Posterior cingulate gyrus (tissue), 11 donors: ENCODE measurements at regions not wholly inside any gene's neighbourhood (a gene's known extent, or its start where the extent isn't known, plus 50 kb on each side); places are given as distances from the start of the nearest gene placed in this dataset.
"Not testable (repeated sequence)": the region's sequence is repeated elsewhere in the genome, so short reads cannot be mapped to it uniquely, and the experiment has no call there.

Experiments used
- DNase-seq, 10 donors: peaks; one replicate each; pipeline versions ENCODE4 v3.0.0 to v3.0.0-alpha.2; 2020 to 2021; ENCODE audit warnings: mixed read lengths in 3 of 10
- intact Hi-C: fragments of 100-400 bp; cut with DNase I; formaldehyde crosslinking; loops from one replicate; pipeline ENCODE4 v1.15.1; 2023

DNA sequence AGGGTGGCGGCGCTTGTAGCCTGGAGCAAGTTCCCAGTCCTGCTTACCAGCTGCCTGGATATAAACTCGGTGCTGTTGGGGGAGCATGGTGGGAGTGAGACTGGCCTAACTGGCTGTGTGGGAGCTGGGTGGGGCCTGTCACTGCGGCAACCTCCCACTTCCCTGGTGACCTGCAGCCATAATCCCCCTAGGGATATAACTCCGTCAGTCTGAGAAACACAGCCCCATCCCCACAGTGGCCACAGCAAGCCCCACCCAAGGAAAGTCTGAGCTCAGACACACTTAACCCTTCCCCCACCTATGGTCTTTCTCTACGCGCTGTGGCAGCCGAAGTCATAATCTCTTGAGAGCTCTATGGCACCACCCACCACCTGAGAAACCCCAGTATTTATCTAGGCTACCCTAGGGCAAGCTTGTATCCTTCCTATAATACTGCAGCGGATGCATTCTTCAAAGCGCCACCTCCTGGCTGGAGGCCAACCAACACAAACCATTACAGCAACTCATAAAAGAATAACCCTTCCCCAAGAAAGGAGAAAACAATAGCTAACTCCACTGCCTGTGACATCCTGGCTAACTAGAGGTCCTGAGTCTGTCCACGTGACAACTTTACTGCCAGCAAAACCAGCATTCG lies 57.4 kb downstream of the ZNF648 start:
- peak in 1 of 10 donors; percentile 43 for DNase-seq
- intact Hi-C loops: no loop called here

GRCh38 chr1:182003025-182003725 lies 58.3 kb downstream of the ZNF648 start:
- DNase-seq: peak in 2 of 10 donors; percentile 59 to 84
- intact Hi-C loops: no loop called here

- intact Hi-C loops: no loop called here
- DNase-seq: peak in 1 of 10 donors; percentile 77
These were observed 58.9 kb downstream of the ZNF648 start for GRCh38 chr1:182002570-182002969.

DNA sequence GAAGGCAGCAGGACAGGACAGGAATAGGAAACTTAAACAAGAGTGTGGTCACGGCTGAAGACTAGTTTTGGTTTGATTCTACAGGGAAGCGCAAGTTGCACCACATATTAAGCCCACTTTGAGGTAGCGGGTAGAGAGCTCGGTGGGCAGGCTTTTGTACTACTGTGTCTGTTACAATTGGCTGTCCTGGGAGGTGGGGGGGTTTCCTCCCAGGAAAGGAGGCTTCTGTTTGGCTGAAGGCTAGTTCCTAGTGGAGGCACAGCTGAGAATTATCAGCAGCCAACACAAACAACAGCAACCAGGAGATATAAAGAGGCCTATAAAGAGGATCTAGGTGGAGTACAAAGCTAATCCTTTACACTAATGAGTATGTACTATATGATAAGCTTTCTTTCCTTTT lies 62.7 kb downstream of the ZNF648 start:
- intact Hi-C loops: no loop called here
- no peak for DNase-seq

DNA sequence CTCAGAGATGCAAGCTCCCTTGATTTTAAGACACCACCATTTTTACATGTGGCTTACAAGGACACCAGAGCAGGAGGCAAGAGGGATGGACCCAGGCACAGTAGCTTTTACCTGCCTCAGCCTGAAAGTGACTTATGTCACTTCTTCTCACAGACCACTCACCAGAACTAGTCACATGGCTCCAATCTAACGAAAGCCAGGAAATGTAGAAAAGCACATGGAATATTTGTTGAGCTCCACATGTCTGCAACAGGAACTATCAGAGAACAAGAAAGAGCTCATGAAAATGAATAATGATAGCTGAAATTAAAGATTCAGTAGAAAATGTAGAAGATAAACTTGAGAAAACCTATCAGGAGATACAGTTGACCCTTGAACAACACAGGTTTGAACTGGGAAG lies 69.4 kb downstream of the ZNF648 start:
- no peak for DNase-seq
- intact Hi-C loops: no loop called here

- DNase-seq: no peak
These were observed 70.8 kb downstream of the ZNF648 start for GRCh38 chr1:181990728-181991127.

GRCh38 chr1:181989261-181989920 lies 72.1 kb downstream of the ZNF648 start:
- peak in 2 of 10 donors; percentile 19 to 37 for DNase-seq

More at GRCh38 chr1:181990728-181991127, 70.8 kb downstream of the ZNF648 start:
- intact Hi-C loops: no loop called here

GRCh38 chr1:181987996-181988395 lies 73.5 kb downstream of the ZNF648 start:
- DNase-seq: no peak
- intact Hi-C loops: no loop called here

More at GRCh38 chr1:181989261-181989920, 72.1 kb downstream of the ZNF648 start:
- intact Hi-C loops: no loop called here

- DNase-seq: no peak
- intact Hi-C loops: no loop called here
These were observed 74.1 kb downstream of the ZNF648 start for GRCh38 chr1:181987334-181987895.

DNA sequence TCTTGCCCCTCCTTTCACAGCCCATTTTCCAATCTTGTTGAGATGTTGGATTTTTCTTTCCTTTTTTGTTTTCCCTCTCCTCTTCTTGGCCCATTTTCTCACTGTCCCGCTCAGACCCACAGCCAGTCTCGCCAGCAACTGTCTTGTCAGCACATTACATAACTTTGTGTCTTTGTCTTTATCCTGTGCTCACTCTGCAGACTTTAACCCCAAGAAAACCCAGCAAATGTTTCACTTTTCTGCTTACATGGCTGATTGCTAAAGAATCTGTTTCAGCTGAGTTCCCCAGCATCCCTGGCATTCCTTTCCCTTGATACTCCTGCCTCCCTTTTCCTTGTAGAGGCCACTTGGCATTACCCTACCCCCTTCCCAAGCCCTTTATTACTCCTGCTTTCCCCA lies 74.6 kb downstream of the ZNF648 start:
- intact Hi-C loops: no loop called here
- DNase-seq: peak in 1 of 10 donors; percentile 79

- intact Hi-C loops: no loop called here
- DNase-seq: peak in 5 of 10 donors; percentile 10 to 84 (median 25)
These were observed 75.3 kb downstream of the ZNF648 start for GRCh38 chr1:181985936-181986906.

- DNase-seq: no peak
These were observed 76.2 kb downstream of the ZNF648 start for GRCh38 chr1:181985281-181985680.

GRCh38 chr1:181984006-181984405 lies 77.5 kb downstream of the ZNF648 start:
- intact Hi-C loops: no loop called here
- DNase-seq: no peak

More at GRCh38 chr1:181985281-181985680, 76.2 kb downstream of the ZNF648 start:
- intact Hi-C loops: no loop called here

DNA sequence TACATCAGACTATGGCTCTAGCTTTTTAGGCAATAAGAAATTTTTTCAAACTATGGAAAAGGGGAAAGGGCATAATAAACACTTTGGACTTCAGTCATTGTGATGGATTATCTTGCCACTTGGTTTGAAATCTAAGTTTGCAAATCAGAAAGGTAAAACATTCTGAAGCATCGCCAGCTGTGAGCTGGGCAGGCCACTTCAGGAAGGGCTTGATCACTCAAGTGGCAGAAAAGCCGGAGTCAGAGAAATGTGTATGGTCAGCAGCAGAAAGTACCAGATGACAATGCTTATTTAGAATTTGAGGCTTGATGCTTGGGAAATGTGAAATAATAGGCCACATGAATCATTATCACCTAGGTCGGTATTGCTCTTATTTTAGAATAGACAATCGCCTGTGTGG lies 79.7 kb downstream of the ZNF648 start:
- DNase-seq: no peak
- intact Hi-C loops: no loop called here

DNA sequence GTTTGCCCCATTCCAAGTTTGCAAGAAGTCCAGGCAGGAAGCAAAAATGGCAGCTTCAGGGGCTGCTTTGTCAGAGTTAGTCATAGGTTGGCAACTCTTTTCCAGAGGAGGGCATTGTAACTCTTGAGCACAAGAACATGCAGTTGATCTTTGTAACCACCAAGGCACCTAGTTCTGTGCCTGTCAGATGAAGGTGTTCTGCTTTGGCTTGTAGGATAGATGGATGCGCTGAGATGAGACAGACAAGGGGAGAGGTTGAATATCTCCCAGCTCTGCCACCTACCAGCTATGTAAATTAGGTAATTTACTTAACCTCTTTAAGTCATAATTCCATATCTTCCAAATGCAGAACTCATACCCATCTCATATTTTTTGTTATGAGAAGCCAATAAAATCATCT lies 89.3 kb downstream of the ZNF648 start:
- DNase-seq: no peak
- intact Hi-C loops: no loop called here

GRCh38 chr1:181971424-181971823 lies 90.1 kb downstream of the ZNF648 start:
- no peak for DNase-seq
- intact Hi-C loops: no loop called here

GRCh38 chr1:181969902-181970301 lies 91.6 kb downstream of the ZNF648 start:
- intact Hi-C loops: no loop called here
- DNase-seq: no peak

DNA sequence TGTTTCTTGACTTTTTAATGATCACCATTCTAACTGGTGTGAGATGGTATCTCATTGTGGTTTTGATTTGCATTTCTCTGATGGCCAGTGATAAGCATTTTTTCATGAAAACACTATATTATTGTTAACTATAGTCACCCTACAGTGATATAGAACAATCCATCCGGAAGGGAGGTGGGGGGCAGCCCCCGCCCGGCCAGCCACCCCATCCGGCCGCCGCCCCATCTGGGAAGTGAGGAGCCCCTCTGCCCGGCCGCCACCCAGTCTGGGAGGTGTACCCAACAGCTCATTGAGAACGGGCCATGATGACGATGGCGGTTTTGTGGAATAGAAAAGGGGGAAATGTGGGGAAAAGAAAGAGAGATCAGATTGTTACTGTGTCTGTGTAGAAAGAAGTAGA lies 106.8 kb downstream of the ZNF648 start:
- intact Hi-C loops, DNase-seq: not testable (repeated sequence)

- DNase-seq, intact Hi-C loops: not testable (repeated sequence)
These were observed 107.3 kb downstream of the ZNF648 start for GRCh38 chr1:181954178-181954577.

DNA sequence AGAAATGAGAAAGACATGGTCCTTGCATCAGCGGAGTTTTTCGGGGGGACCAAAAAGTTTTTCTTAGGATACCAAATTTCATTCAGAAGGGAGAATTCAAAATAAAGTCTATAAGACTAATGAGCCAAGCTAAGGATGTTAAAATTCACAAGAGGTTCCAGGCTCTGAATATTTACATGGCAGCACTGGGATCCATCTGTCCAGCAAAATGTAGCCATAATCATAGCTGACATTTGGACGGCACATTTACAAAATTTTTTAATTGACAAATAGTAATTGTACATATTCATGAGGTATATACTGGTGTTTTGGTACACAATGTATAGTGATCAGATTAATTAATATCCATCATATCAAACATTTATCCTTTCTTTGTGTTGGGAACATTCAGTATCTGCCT lies 107.9 kb downstream of the ZNF648 start:
- intact Hi-C loops: no loop called here
- DNase-seq: no peak
